Immature natural killer cell (primary cell): ENCODE measurements at regions not wholly inside any gene's neighbourhood (a gene's known extent, or its start where the extent isn't known, plus 50 kb on each side); places are given as distances from the start of the nearest gene placed in this dataset.

Source experiments
- DNase-seq, 3 donors: peaks; one replicate each; pipeline ENCODE4 v3.0.0; 2022; ENCODE audit warnings: mixed read lengths in 1 of 3
- H3K27ac Mint-ChIP-seq, 6 donors: one replicate each; pipeline ENCODE4 v1.8.0; 2020; ENCODE audit warnings: mixed read lengths in 6 of 6, mild to moderate bottlenecking in 5 of 6, inconsistent platforms in 4 of 6, moderate library complexity in 3 of 6
- H3K27me3 Mint-ChIP-seq, 3 donors: one replicate each; pipeline ENCODE4 v1.8.0; 2020 to 2021; ENCODE audit warnings: low read depth in 3 of 3, mild to moderate bottlenecking in 3 of 3, mixed read lengths in 3 of 3, moderate library complexity in 3 of 3, inconsistent platforms in 1 of 3
- H3K36me3 Mint-ChIP-seq, 3 donors: one replicate each; pipeline ENCODE4 v1.8.0; 2020; ENCODE audit warnings: mixed read lengths in 3 of 3, inconsistent platforms in 2 of 3, mild to moderate bottlenecking in 2 of 3
- H3K4me1 Mint-ChIP-seq, 2 donors: one replicate each; pipeline ENCODE4 v1.8.0; 2020; ENCODE audit warnings: inconsistent platforms in 2 of 2, mild to moderate bottlenecking in 2 of 2, mixed read lengths in 2 of 2, moderate library complexity in 1 of 2
- H3K4me3 Mint-ChIP-seq, 5 donors: one replicate each; pipeline ENCODE4 v1.8.0; 2020; ENCODE audit warnings: mild to moderate bottlenecking in 5 of 5, mixed read lengths in 5 of 5, inconsistent platforms in 3 of 5, moderate library complexity in 3 of 5
- H3K9me3 Mint-ChIP-seq, 6 donors: one replicate each; pipeline ENCODE4 v1.8.0; 2020; ENCODE audit warnings: mild to moderate bottlenecking in 6 of 6, mixed read lengths in 6 of 6, inconsistent platforms in 4 of 6, moderate library complexity in 3 of 6

DNA sequence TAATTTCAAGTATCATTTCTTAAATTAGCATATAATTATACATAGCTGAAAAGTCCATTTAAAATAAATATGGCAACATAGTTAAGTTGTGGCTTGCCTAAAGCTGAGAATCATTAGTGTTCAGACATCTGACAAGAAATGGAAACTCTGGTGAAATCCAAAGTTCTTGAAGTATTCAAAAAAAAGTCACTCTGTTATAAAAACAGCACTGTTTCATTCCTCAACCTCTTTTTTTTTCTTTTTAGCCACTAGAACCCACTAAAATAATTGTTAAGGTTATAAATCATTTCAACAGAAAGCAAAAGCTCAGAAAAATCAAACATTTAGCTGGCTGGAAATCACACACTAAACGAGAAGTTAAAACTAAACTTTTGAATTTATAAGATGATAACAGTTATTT, 476.7 kb downstream of the LTN1 start:
- H3K27me3 Mint-ChIP-seq = no peaks in the 10 kb centered on the region
- peaks cover 7 to 9% of the 10 kb centered on the region in 2 donors for H3K4me1 Mint-ChIP-seq
- H3K4me3 Mint-ChIP-seq = no peak overlapping the region
- H3K36me3 Mint-ChIP-seq = no peaks in the 10 kb centered on the region
- no peak for DNase-seq
- H3K27ac Mint-ChIP-seq = no peak overlapping the region
- no peaks in the 10 kb centered on the region for H3K9me3 Mint-ChIP-seq

DNA sequence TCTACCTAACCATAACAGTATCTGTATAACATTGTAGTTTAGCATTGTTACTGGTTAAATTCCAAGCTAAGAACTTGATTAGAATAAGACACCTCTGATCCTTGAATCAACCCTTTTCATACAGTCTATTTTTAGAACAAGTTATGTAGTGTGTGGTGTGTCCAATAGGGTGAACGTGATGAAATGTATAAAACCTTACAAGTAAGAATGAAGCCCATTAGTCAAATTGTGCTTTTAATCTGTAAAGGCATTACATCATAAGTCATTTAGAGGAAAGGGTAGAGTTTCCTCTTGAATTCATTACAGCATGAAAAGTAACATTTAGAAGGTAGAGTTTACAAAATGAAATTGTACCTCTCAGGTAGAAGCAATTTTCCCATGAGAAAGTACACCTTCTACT, 479.2 kb downstream of the LTN1 start:
- no peak for DNase-seq
- Mint-ChIP-seq H3K27me3 (peaks cover 0 to 1% (median 0%) of the 10 kb centered on the region in 3 donors), H3K36me3 (no peaks in the 10 kb centered on the region), H3K27ac (no peak overlapping the region), H3K9me3 (no peaks in the 10 kb centered on the region), H3K4me3 (no peak overlapping the region), H3K4me1 (peaks cover 0 to 2% of the 10 kb centered on the region in 2 donors)

- peaks cover 0 to 3% (median 1%) of the 10 kb centered on the region in 3 donors for H3K27me3 Mint-ChIP-seq
- peaks cover 7 to 18% (median 10%) of the 10 kb centered on the region in 6 donors for H3K9me3 Mint-ChIP-seq
- no peaks in the 10 kb centered on the region for H3K4me1 Mint-ChIP-seq
- peaks cover 8 to 11% (median 9%) of the 10 kb centered on the region in 3 donors for H3K36me3 Mint-ChIP-seq
- DNase-seq = no peak
- H3K4me3 Mint-ChIP-seq = no peak overlapping the region
- no peak overlapping the region for H3K27ac Mint-ChIP-seq
Measured at GRCh38 chr21:28509031-28509430, 483.6 kb downstream of the LTN1 start.

GRCh38 chr21:28508126-28508525, 484.6 kb downstream of the LTN1 start:
- no peak overlapping the region for H3K27ac Mint-ChIP-seq
- no peak for DNase-seq
- H3K4me3 Mint-ChIP-seq = no peak overlapping the region
- no peaks in the 10 kb centered on the region for H3K4me1 Mint-ChIP-seq
- peaks cover 7 to 19% (median 10%) of the 10 kb centered on the region in 6 donors for H3K9me3 Mint-ChIP-seq
- H3K27me3 Mint-ChIP-seq = peaks cover 0 to 3% (median 3%) of the 10 kb centered on the region in 3 donors
- H3K36me3 Mint-ChIP-seq = peaks cover 8 to 11% (median 9%) of the 10 kb centered on the region in 3 donors

- DNase-seq = no peak
- H3K9me3 Mint-ChIP-seq = peaks cover 0 to 3% (median 0%) of the 10 kb centered on the region in 6 donors
- H3K27me3 Mint-ChIP-seq = peaks cover 2% of the 10 kb centered on the region in 3 donors
- peaks cover 0 to 3% (median 0%) of the 10 kb centered on the region in 3 donors for H3K36me3 Mint-ChIP-seq
- H3K27ac Mint-ChIP-seq = no peak overlapping the region
- no peaks in the 10 kb centered on the region for H3K4me1 Mint-ChIP-seq
- no peak overlapping the region for H3K4me3 Mint-ChIP-seq
Measured at GRCh38 chr21:28496517-28496916, 496.2 kb downstream of the LTN1 start.

DNA sequence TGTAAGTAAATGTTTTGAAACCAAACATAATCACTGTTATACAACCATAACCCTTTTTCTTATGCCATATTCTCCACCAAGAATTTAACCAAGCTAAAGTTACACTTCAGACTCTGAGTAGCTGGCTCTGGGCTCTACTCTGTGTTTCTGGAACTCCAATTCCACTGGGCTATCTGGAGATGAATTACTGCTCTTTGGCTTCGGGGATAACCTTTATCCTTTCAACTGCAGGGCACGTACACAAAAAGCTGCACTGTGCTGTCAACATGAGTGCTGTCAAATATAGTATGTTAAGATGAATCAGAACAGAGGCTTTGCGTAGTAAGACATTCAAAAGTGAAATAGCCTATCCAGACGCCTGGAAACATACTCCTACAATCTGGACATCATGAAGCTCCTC, 500.6 kb downstream of the LTN1 start:
- H3K36me3 Mint-ChIP-seq = peaks cover 0 to 3% (median 0%) of the 10 kb centered on the region in 3 donors
- no peak overlapping the region for H3K27ac Mint-ChIP-seq
- no peak for DNase-seq
- peaks cover 0 to 4% (median 0%) of the 10 kb centered on the region in 6 donors for H3K9me3 Mint-ChIP-seq
- no peaks in the 10 kb centered on the region for H3K4me1 Mint-ChIP-seq
- H3K27me3 Mint-ChIP-seq = peaks cover 0 to 2% (median 0%) of the 10 kb centered on the region in 3 donors
- H3K4me3 Mint-ChIP-seq = no peak overlapping the region

DNA sequence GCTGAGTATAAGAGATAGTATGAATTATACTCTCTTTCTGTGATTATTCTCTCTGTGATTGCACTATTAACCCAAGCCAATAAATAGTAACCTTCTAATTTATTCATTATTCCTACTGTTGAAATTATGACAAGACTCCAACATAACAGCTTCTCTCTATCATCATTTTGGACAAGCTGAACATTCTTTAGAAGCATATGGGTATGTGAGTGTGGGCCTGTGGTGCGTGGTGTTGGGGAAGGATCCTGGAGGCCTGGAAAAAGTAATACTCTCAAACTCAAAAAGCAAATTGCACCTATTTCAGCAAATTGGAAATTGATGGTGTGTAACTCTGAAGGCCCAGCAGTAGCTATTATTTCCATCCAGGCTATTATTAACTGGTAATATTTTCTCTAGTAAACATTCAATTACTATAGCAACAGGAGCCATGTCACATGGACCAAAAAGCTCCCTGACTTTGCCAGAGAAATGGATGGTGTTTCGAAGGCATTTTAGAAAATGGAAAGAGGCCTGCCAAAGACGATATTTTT, 502.8 kb downstream of the LTN1 start:
- Mint-ChIP-seq H3K4me1 (no peaks in the 10 kb centered on the region), H3K36me3 (peaks cover 0 to 3% (median 0%) of the 10 kb centered on the region in 3 donors), H3K9me3 (peaks cover 0 to 4% (median 0%) of the 10 kb centered on the region in 6 donors), H3K27ac (no peak overlapping the region), H3K4me3 (no peak overlapping the region), H3K27me3 (no peaks in the 10 kb centered on the region)
- no peak for DNase-seq

GRCh38 chr21:28489162-28489561, 503.5 kb downstream of the LTN1 start:
- H3K27ac Mint-ChIP-seq = no peak overlapping the region
- H3K4me3 Mint-ChIP-seq = no peak overlapping the region
- H3K36me3 Mint-ChIP-seq = peaks cover 0 to 3% (median 0%) of the 10 kb centered on the region in 3 donors
- H3K9me3 Mint-ChIP-seq = peaks cover 0 to 4% (median 0%) of the 10 kb centered on the region in 6 donors
- peaks cover 0 to 3% (median 0%) of the 10 kb centered on the region in 3 donors for H3K27me3 Mint-ChIP-seq
- H3K4me1 Mint-ChIP-seq = no peaks in the 10 kb centered on the region
- DNase-seq = no peak

- no peak overlapping the region for H3K4me3 Mint-ChIP-seq
- H3K27me3 Mint-ChIP-seq = peaks cover 0 to 6% (median 0%) of the 10 kb centered on the region in 3 donors
- H3K27ac Mint-ChIP-seq = no peak overlapping the region
- no peaks in the 10 kb centered on the region for H3K4me1 Mint-ChIP-seq
- peaks cover 0 to 3% (median 0%) of the 10 kb centered on the region in 3 donors for H3K36me3 Mint-ChIP-seq
- H3K9me3 Mint-ChIP-seq = peaks cover 0 to 4% (median 0%) of the 10 kb centered on the region in 6 donors
- no peak for DNase-seq
Measured at GRCh38 chr21:28487455-28488070, 505.1 kb downstream of the LTN1 start.

DNA sequence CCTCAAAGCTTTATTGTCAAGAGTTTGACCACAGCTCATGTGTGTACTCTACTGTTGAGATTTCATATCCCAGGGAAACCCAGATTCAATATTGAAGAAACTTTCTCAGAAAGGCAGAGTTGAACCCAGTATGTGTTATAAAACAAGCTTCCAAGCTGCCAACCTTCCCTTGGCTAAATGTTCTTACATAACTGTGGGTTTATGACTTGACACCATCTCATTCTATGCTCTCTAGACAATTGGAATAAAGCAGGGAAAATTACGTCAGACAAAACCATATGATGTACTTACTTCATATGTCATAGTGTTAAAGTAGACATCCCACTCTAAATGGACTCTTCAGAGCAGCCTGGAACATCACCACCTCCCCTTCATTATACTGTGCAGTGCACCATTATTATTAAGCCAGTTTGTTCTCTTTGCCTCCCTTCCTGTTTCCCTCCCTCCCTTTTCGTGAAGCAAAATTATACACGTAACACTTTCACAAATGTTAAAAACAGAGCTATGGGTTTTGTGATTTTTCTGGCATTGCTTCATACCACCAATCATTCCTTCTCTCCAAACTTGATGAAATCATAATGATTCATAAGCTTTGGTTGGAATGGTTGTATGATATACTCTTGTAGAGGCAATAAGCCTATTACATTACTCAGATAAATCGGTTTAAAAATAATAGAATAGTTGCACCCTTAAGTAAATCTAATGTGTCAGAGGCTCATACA, 507.2 kb downstream of the LTN1 start:
- peaks cover 0 to 2% (median 0%) of the 10 kb centered on the region in 6 donors for H3K9me3 Mint-ChIP-seq
- H3K27ac Mint-ChIP-seq = no peak overlapping the region
- H3K4me3 Mint-ChIP-seq = no peak overlapping the region
- no peak for DNase-seq
- peaks cover 0 to 3% (median 0%) of the 10 kb centered on the region in 3 donors for H3K36me3 Mint-ChIP-seq
- H3K4me1 Mint-ChIP-seq = no peaks in the 10 kb centered on the region
- peaks cover 0 to 6% (median 0%) of the 10 kb centered on the region in 3 donors for H3K27me3 Mint-ChIP-seq

GRCh38 chr21:28483301-28484035, 509.2 kb downstream of the LTN1 start:
- Mint-ChIP-seq H3K27me3 (peaks cover 0 to 6% (median 0%) of the 10 kb centered on the region in 3 donors), H3K36me3 (peaks cover 0 to 3% (median 0%) of the 10 kb centered on the region in 3 donors), H3K4me1 (no peaks in the 10 kb centered on the region), H3K4me3 (no peak overlapping the region), H3K27ac (no peak overlapping the region), H3K9me3 (peaks cover 0 to 1% (median 0%) of the 10 kb centered on the region in 6 donors)
- no peak for DNase-seq

- no peaks in the 10 kb centered on the region for H3K4me1 Mint-ChIP-seq
- H3K36me3 Mint-ChIP-seq = no peaks in the 10 kb centered on the region
- no peak overlapping the region for H3K27ac Mint-ChIP-seq
Measured at GRCh38 chr21:28482657-28483056, 510.0 kb downstream of the LTN1 start.

DNA sequence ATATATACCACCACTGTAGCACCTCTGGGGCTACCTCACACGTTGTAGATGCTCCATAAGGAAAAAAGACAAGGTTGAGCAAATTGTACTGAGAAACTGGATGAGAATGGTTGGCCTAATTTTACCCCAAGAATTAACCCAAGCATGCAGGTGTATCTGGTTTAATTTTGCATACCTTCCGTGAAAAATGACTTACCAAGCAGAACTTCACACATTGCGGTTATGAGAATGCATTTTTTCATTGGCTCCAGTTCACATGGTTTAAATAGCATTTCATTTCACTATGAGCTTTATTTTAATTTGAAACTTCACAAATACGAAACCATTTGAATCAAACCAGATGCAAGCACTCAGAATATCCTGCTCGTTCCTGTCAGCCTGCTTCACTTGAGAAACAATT, 512.2 kb downstream of the LTN1 start:
- Mint-ChIP-seq H3K27me3 (peaks cover 0 to 8% (median 0%) of the 10 kb centered on the region in 3 donors), H3K27ac (no peak overlapping the region), H3K36me3 (no peaks in the 10 kb centered on the region), H3K4me1 (no peaks in the 10 kb centered on the region), H3K4me3 (no peak overlapping the region), H3K9me3 (peaks cover 0 to 1% (median 0%) of the 10 kb centered on the region in 6 donors)
- DNase-seq = no peak

More at GRCh38 chr21:28482657-28483056, 510.0 kb downstream of the LTN1 start:
- peaks cover 0 to 1% (median 0%) of the 10 kb centered on the region in 6 donors for H3K9me3 Mint-ChIP-seq
- no peak for DNase-seq
- H3K4me3 Mint-ChIP-seq = no peak overlapping the region
- H3K27me3 Mint-ChIP-seq = peaks cover 0 to 8% (median 0%) of the 10 kb centered on the region in 3 donors
